ENCODE measurements at regions not wholly inside any gene's neighbourhood (a gene's known extent, or its start where the extent isn't known, plus 50 kb on each side); places are given as distances from the start of the nearest gene placed in this dataset.
"Not testable (repeated sequence)": the region's sequence is repeated elsewhere in the genome, so short reads cannot be mapped to it uniquely, and the experiment has no call there.

GRCh38 chr5:1748271-1748670 lies 51.4 kb downstream of the MRPL36 start:
- DNase-seq = no peak

GRCh38 chr5:1747803-1748085 lies 51.9 kb downstream of the MRPL36 start:
- no peak for DNase-seq

- DNase-seq = no peak
Observed at GRCh38 chr5:1747079-1747802, 52.4 kb downstream of the MRPL36 start.

- no peak for DNase-seq
Observed at GRCh38 chr5:1746371-1747078, 53.1 kb downstream of the MRPL36 start.

GRCh38 chr5:1745796-1746370 lies 53.8 kb downstream of the MRPL36 start:
- no peak for DNase-seq

GRCh38 chr5:1745123-1745795 lies 54.4 kb downstream of the MRPL36 start:
- DNase-seq = no peak

GRCh38 chr5:1744393-1745122 lies 55.1 kb downstream of the MRPL36 start:
- no peak for DNase-seq

GRCh38 chr5:1743769-1744085 lies 55.9 kb downstream of the MRPL36 start:
- DNase-seq = no peak

- no peak for DNase-seq
Observed at GRCh38 chr5:1743061-1743768, 56.4 kb downstream of the MRPL36 start.

GRCh38 chr5:1737790-1738405 lies 61.7 kb downstream of the MRPL36 start:
- no peak for DNase-seq

- no peak for DNase-seq
Observed at GRCh38 chr5:1736889-1737711, 62.5 kb downstream of the MRPL36 start.

GRCh38 chr5:1736065-1736464 lies 63.6 kb downstream of the MRPL36 start:
- DNase-seq = no peak

- DNase-seq = no peak
Observed at GRCh38 chr5:1735320-1735970, 64.2 kb downstream of the MRPL36 start.

GRCh38 chr5:1734908-1735289 lies 64.7 kb downstream of the MRPL36 start:
- no peak for DNase-seq

GRCh38 chr5:1734271-1734907 lies 65.2 kb downstream of the MRPL36 start:
- no peak for DNase-seq

- DNase-seq = no peak
Observed at GRCh38 chr5:1733369-1733768, 66.3 kb downstream of the MRPL36 start.

- DNase-seq = no peak
Observed at GRCh38 chr5:1732945-1733344, 66.7 kb downstream of the MRPL36 start.

- DNase-seq = no peak
Observed at GRCh38 chr5:1732238-1732941, 67.2 kb downstream of the MRPL36 start.

GRCh38 chr5:1731855-1732237 lies 67.8 kb downstream of the MRPL36 start:
- DNase-seq = not testable (repeated sequence)

Data from muscle of arm (tissue), 1 donor.